GM12892 (cell line): ENCODE measurements at regions not wholly inside any gene's neighbourhood (a gene's known extent, or its start where the extent isn't known, plus 50 kb on each side); places are given as distances from the start of the nearest gene placed in this dataset.

Source experiments
- POLR2A ChIP-seq: IDR thresholded peaks from 2 replicates; pipeline ENCODE4 v1.6.1; 2011; ENCODE audit warnings: low read depth, low read length, control low read depth
- POLR2AphosphoS5 ChIP-seq: IDR thresholded peaks from 2 replicates; pipeline ENCODE4 v1.6.1; 2011; ENCODE audit warnings: low read depth, low read length, control low read depth

DNA sequence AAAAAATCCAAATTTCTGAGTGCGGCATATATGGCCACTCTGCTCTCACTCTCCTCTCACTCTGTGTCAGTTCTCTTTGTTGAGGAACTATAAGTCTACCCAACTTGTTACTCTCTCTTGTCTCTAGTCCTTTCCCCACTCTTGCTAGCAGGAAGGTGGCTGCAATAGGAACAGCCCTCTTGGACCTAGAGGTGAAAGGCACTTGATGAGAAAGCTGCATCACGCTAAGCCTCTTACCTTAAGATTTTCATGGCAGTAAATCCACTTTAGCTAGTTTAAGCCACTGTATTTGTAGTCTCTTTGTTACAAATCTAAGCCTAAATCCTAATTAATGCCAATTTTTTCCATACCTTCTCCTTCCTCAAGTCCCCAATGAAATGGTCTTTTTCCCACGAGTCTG, 189.9 kb downstream of the NKX6-1 start:
- TF ChIP-seq POLR2AphosphoS5 (no peak), POLR2A (no peak)
